B cell (primary cell): ENCODE measurements at regions not wholly inside any gene's neighbourhood (a gene's known extent, or its start where the extent isn't known, plus 50 kb on each side); places are given as distances from the start of the nearest gene placed in this dataset.

Experiments used
- ATAC-seq: fragments of 200-7000 bp; cut with Tn5 transposase; one replicate; pipeline ENCODE4 v1.10.0; 2021; ENCODE audit warnings: low read depth, mild to moderate bottlenecking, moderate number of reproducible peaks, moderate library complexity
- CTCF ChIA-PET: fragments of 350-600 bp; sonication (Branson Sonifier 250); formaldehyde crosslinking; loops from one replicate; lab custom pipeline; 2021; ENCODE audit warnings: antibody characterized with exemption, inconsistent platforms; lab: Charles Lee
- POLR2A ChIA-PET: fragments of 350-600 bp; sonication (Branson Sonifier 250); formaldehyde crosslinking; loops from one replicate; lab custom pipeline; 2021; ENCODE audit warnings: antibody characterized with exemption; lab: Charles Lee
- DNase-seq: peaks from one replicate; pipeline ENCODE4 v3.0.0; 2013
- H2AFZ ChIP-seq: 2 replicates; pipeline ENCODE4 v1.6.1; 2012; ENCODE audit warnings: mild to moderate bottlenecking, low read depth, low read length; ENCODE audit not compliant: insufficient read depth, poor library complexity, severe bottlenecking
- H3K27ac ChIP-seq, 2 donors: 1 replicate in 1 of 2; 2 replicates in 1 of 2; pipeline ENCODE4 v1.5.1; 2012 to 2013; ENCODE audit warnings: low read length in 2 of 2, mild to moderate bottlenecking in 2 of 2, moderate library complexity in 1 of 2
- H3K27me3 ChIP-seq, 4 experiments: fragments of 200-600 bp in 1 of 4; sonication (generic) in 1 of 4; replicated peaks in 1 of 4; 1 replicate in 2 of 4; 2 replicates in 2 of 4; pipeline versions ENCODE4 v1.6.1 to v1.7.0; 2013 to 2016; ENCODE audit warnings: low read length in 3 of 4, mild to moderate bottlenecking in 2 of 4, mixed read lengths in 1 of 4, moderate library complexity in 1 of 4; ENCODE audit not compliant: insufficient read depth in 4 of 4, control insufficient read depth in 3 of 4; ENCODE audit errors: control extremely low read depth in 1 of 4
- H3K36me3 ChIP-seq, 2 experiments: replicated peaks in 1 of 2; 1 replicate in 1 of 2; 2 replicates in 1 of 2; pipeline versions ENCODE4 v1.6.1 to v1.7.1; 2013; ENCODE audit warnings: low read length in 1 of 2; ENCODE audit not compliant: insufficient read depth in 2 of 2, control insufficient read depth in 1 of 2; ENCODE audit errors: control extremely low read depth in 1 of 2, extremely low read depth in 1 of 2
- H3K4me1 ChIP-seq, 2 donors: fragments of 200-600 bp in 1 of 2; sonication (generic) in 1 of 2; 1 replicate in 1 of 2; 2 replicates in 1 of 2; pipeline versions ENCODE4 v1.5.1 to v1.6.1; 2013 to 2017; ENCODE audit warnings: low read length in 2 of 2; ENCODE audit not compliant: control insufficient read depth in 2 of 2, insufficient read depth in 2 of 2
- H3K4me2 ChIP-seq: replicated peaks from 2 replicates; pipeline ENCODE3; 2012; ENCODE audit warnings: mild to moderate bottlenecking, low read depth, low read length; ENCODE audit not compliant: poor library complexity, severe bottlenecking
- H3K4me3 ChIP-seq, 5 experiments: fragments of 200-600 bp in 1 of 5; sonication (generic) in 1 of 5; 1 replicate in 3 of 5; 2 replicates in 2 of 5; pipeline versions ENCODE4 v1.5.1 to v1.7.0; 2011 to 2016; ENCODE audit warnings: low read length in 4 of 5, mild to moderate bottlenecking in 4 of 5, low read depth in 2 of 5, control low read depth in 1 of 5, moderate library complexity in 1 of 5; ENCODE audit not compliant: insufficient read depth in 1 of 5; ENCODE audit errors: control extremely low read depth in 1 of 5, extremely low read depth in 1 of 5
- H3K79me2 ChIP-seq: fragments of 200-600 bp; sonication (generic); one replicate; pipeline ENCODE4 v1.6.0; 2016; ENCODE audit warnings: low read length; ENCODE audit not compliant: control insufficient read depth, insufficient read depth
- H3K9ac ChIP-seq: fragments of 200-600 bp; sonication (generic); 2 replicates; pipeline ENCODE4 v1.6.1; 2017; ENCODE audit warnings: mild to moderate bottlenecking, low read length, moderate library complexity
- H3K9me3 ChIP-seq, 3 donors: one replicate each; pipeline versions ENCODE4 v1.6.1 to v1.7.1; 2013; ENCODE audit warnings: low read length in 2 of 3; ENCODE audit not compliant: control insufficient read depth in 2 of 3, insufficient read depth in 1 of 3; ENCODE audit errors: control extremely low read depth in 1 of 3
- H4K20me1 ChIP-seq: 2 replicates; pipeline ENCODE4 v1.6.0; 2012; ENCODE audit warnings: mild to moderate bottlenecking, low read length; ENCODE audit not compliant: insufficient read depth, control insufficient read depth, poor library complexity, severe bottlenecking
- H3K27ac Mint-ChIP-seq: one replicate; pipeline ENCODE4 v1.8.0; 2021; ENCODE audit warnings: mixed read lengths
- H3K27me3 Mint-ChIP-seq: one replicate; pipeline ENCODE4 v1.8.0; 2021; ENCODE audit warnings: mixed read lengths
- H3K4me1 Mint-ChIP-seq: one replicate; pipeline ENCODE4 v1.8.0; 2021; ENCODE audit warnings: mixed read lengths
- H3K4me3 Mint-ChIP-seq: one replicate; pipeline ENCODE4 v1.8.0; 2021; ENCODE audit warnings: mixed read lengths
- H3K9me3 Mint-ChIP-seq: one replicate; pipeline ENCODE4 v1.8.0; 2022; ENCODE audit warnings: mixed read lengths; ENCODE audit not compliant: insufficient read depth
- CTCF ChIP-seq: fragments of 200-600 bp; IDR thresholded peaks from one replicate; pipeline ENCODE4 v1.8.0; 2022; ENCODE audit warnings: antibody characterized with exemption, mild to moderate bottlenecking
- EZH2 ChIP-seq: IDR thresholded peaks from 2 replicates; pipeline ENCODE4 v1.6.1; 2012; ENCODE audit warnings: borderline replicate concordance, low read depth, mild to moderate bottlenecking, moderate library complexity, low read length; ENCODE audit not compliant: insufficient read depth, poor library complexity, severe bottlenecking
- WGBS: methylation state at CpG from one replicate; pipeline ENCODE4 v1.1.5; 2013; ENCODE audit warnings: missing lambda C conversion rate; ENCODE audit not compliant: insufficient coverage; 5-methylcytosine and 5-hydroxymethylcytosine counted together
- intact Hi-C: fragments of 100-400 bp; cut with micrococcal nuclease; formaldehyde crosslinking; loops from one replicate; pipeline ENCODE4 v1.10.0; 2022

DNA sequence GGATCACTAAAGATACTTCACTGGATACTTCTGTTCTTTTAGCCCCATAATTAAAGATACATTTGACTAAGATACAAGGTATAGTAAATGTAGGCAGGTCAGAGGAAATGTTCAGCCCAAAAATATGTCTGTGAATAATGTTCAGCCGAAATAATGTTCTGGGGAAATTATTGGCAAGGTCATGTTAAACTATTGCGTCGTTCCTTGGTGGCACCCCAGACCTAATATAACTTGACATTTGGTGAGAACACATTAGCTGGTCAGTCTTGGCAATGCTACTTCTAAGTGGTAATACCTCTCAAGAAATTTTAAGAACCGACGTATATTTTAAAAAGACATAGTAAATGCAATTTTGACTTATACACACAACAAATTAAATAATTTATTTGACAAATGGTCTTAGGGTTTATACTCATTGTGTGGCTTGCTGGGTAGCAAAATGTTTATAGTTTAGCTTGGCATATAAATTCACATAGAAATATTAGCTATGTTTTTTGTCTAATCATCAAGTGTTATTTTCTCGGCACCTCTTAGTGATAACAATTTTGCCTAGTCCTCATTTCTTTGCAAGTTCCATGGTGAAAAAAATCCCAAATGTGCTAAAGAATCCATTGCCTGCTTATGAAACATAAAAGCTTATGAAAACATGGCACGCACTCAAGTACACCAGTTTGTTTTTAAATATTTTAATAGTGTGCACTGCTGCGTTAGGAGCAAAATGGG lies 270.3 kb upstream of the NEBL start:
- Histone ChIP-seq H3K27ac (no peak overlapping the region), H3K4me3 (no peak overlapping the region), H2AFZ (no peak overlapping the region), H3K36me3 (no peaks in the 10 kb centered on the region), H4K20me1 (no peaks in the 10 kb centered on the region), H3K27me3 (peaks cover 0 to 8% (median 2%) of the 10 kb centered on the region in 4 experiments), H3K79me2 (no peaks in the 10 kb centered on the region), H3K9ac (no peak overlapping the region), H3K9me3 (no peaks in the 10 kb centered on the region), H3K4me2 (no peak overlapping the region), H3K4me1 (no peaks in the 10 kb centered on the region)
- Mint-ChIP-seq H3K4me3 (no peak overlapping the region), H3K27me3 (peaks cover 28% of the 10 kb centered on the region), H3K4me1 (peaks cover 2% of the 10 kb centered on the region), H3K27ac (no peak overlapping the region), H3K9me3 (peaks cover 2% of the 10 kb centered on the region)
- no peak for ATAC-seq
- POLR2A ChIA-PET: no interaction called here
- CTCF ChIA-PET: interaction anchor here (0.9 kb wide), 1 partner anchor 67 kb away, joined by 3 read pairs; no protein-coding TSS in a partner anchor
- DNase-seq: no peak
- intact Hi-C loops: no loop called here
- TF ChIP-seq EZH2 (no peak), CTCF (no peak)
- WGBS: no CpG with 5 or more reads among the region's 8 CpGs

DNA sequence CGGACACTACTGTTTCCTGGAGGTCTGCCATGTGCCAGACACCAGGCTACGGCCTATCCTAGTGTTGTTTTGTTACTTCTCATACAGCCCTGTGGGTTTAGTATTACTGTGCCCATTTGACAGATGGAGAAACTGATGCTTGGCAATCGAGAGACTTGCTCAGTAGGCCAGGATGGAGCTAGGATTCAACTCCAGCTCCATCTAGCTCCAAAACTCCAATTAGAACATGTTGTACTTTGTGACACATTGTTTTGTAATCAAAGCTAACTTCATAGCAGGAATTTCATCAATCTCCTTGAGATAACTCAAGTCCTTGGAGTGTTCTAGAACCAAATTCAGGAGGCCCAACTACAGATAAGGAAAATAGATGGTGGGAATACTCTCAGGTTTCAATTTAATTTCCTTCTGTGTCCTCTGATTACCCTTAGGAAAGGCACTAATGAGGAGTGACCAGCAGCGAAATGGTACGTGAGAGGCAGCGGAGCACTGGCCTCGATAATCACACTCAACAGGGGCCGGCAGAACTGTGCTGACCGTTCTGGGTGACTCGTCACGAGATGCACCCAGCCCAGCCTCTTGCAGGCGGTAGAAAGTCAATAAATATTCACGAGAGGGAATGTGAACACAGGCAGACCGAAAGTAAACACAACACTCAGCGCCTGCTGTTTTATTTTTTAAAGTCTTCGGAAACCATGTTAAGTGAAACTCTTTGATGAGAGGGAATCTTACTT lies 269.6 kb upstream of the NEBL start:
- ChIA-PET POLR2A (no interaction called here), CTCF (interaction anchor here (0.9 kb wide), 1 partner anchor 67 kb away, joined by 3 read pairs; no protein-coding TSS in a partner anchor)
- H4K20me1 ChIP-seq: no peaks in the 10 kb centered on the region
- no peaks in the 10 kb centered on the region for H3K4me1 Mint-ChIP-seq
- intact Hi-C loops: no loop called here
- H3K27me3 ChIP-seq: peaks cover 0 to 5% (median 0%) of the 10 kb centered on the region in 4 experiments
- H2AFZ ChIP-seq: no peak overlapping the region
- H3K4me1 ChIP-seq: no peaks in the 10 kb centered on the region
- no peak overlapping the region for H3K9ac ChIP-seq
- peaks cover 2% of the 10 kb centered on the region for H3K9me3 Mint-ChIP-seq
- TF ChIP-seq CTCF: no peak
- TF ChIP-seq EZH2: no peak
- no peak overlapping the region for H3K27ac ChIP-seq
- H3K4me2 ChIP-seq: no peak overlapping the region
- no peak overlapping the region for H3K4me3 Mint-ChIP-seq
- H3K79me2 ChIP-seq: no peaks in the 10 kb centered on the region
- no peaks in the 10 kb centered on the region for H3K36me3 ChIP-seq
- H3K4me3 ChIP-seq: no peak overlapping the region
- no peaks in the 10 kb centered on the region for H3K9me3 ChIP-seq
- peaks cover 21% of the 10 kb centered on the region for H3K27me3 Mint-ChIP-seq
- DNase-seq (no peak), ATAC-seq (no peak)
- no peak overlapping the region for H3K27ac Mint-ChIP-seq
- WGBS: 92% methylated on average over 11 of the region's 16 CpGs
